Renal pelvis (tissue), 1 donor: ENCODE measurements at regions not wholly inside any gene's neighbourhood (a gene's known extent, or its start where the extent isn't known, plus 50 kb on each side); places are given as distances from the start of the nearest gene placed in this dataset.
"Not testable (repeated sequence)": the region's sequence is repeated elsewhere in the genome, so short reads cannot be mapped to it uniquely, and the experiment has no call there.

Experiments used
- DNase-seq: peaks from one replicate; pipeline ENCODE4 v3.0.0-alpha.2; 2013

GRCh38 chr20:48405909-48406308, 421.9 kb downstream of the PREX1 start:
- no peak for DNase-seq

- DNase-seq = no peak
Observed at GRCh38 chr20:48404598-48404997, 423.2 kb downstream of the PREX1 start.

GRCh38 chr20:48403167-48403761, 424.5 kb downstream of the PREX1 start:
- DNase-seq = no peak

- no peak for DNase-seq
Observed at GRCh38 chr20:48401359-48401758, 426.4 kb downstream of the PREX1 start.

GRCh38 chr20:48400009-48400408, 427.8 kb downstream of the PREX1 start:
- DNase-seq = no peak

- DNase-seq = no peak
Observed at GRCh38 chr20:48398506-48399449, 429.0 kb downstream of the PREX1 start.

- DNase-seq = not testable (repeated sequence)
Observed at GRCh38 chr20:48396981-48397861, 430.6 kb downstream of the PREX1 start.

GRCh38 chr20:48395816-48396546, 431.8 kb downstream of the PREX1 start:
- DNase-seq = no peak

GRCh38 chr20:48394415-48395081, 433.3 kb downstream of the PREX1 start:
- no peak for DNase-seq

GRCh38 chr20:48393737-48394314, 434.0 kb downstream of the PREX1 start:
- DNase-seq = no peak

- no peak for DNase-seq
Observed at GRCh38 chr20:48393311-48393685, 434.5 kb downstream of the PREX1 start.

- DNase-seq = no peak
Observed at GRCh38 chr20:48392407-48393310, 435.1 kb downstream of the PREX1 start.

GRCh38 chr20:48390981-48391380, 436.8 kb downstream of the PREX1 start:
- DNase-seq = no peak

- DNase-seq = no peak
Observed at GRCh38 chr20:48387675-48388074, 440.1 kb downstream of the PREX1 start.

- DNase-seq = no peak
Observed at GRCh38 chr20:48385527-48385926, 442.3 kb downstream of the PREX1 start.

- no peak for DNase-seq
Observed at GRCh38 chr20:48385114-48385513, 442.7 kb downstream of the PREX1 start.

GRCh38 chr20:48384147-48384818, 443.5 kb downstream of the PREX1 start:
- no peak for DNase-seq

- DNase-seq = no peak
Observed at GRCh38 chr20:48383252-48383651, 444.5 kb downstream of the PREX1 start.

- no peak for DNase-seq
Observed at GRCh38 chr20:48382304-48382703, 445.5 kb downstream of the PREX1 start.
